ENCODE measurements at regions not wholly inside any gene's neighbourhood (a gene's known extent, or its start where the extent isn't known, plus 50 kb on each side); places are given as distances from the start of the nearest gene placed in this dataset.

DNA sequence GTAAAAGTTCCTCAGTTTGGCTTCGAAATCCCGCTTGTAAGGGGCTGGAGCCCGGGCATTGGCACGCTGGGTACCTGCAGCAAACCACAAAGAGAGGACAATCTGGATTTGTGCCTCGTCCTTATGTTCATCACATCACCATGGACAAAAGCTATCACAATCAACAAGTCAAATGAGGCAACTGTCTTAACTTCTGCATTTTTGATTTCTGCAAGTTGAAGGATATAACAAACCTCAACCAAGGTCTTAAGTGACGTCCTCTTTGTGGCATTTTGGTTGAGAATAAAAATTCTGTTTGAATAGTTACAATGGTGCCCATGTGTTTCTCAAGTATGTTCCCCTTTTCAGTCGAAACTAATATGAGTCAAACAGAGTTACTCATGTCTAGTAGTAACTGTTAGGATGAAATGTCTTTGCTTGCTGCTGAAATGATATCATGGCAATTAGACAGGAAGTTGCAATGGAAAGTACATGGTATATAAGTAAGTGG, 70.8 kb upstream of the STK17B start:
- no peak overlapping the region for H3K4me3 ChIP-seq (ENCODE audit: low read depth, low read length)
- no peak for DNase-seq (ENCODE audit: low read depth)
- TF ChIP-seq, protein P1, sequence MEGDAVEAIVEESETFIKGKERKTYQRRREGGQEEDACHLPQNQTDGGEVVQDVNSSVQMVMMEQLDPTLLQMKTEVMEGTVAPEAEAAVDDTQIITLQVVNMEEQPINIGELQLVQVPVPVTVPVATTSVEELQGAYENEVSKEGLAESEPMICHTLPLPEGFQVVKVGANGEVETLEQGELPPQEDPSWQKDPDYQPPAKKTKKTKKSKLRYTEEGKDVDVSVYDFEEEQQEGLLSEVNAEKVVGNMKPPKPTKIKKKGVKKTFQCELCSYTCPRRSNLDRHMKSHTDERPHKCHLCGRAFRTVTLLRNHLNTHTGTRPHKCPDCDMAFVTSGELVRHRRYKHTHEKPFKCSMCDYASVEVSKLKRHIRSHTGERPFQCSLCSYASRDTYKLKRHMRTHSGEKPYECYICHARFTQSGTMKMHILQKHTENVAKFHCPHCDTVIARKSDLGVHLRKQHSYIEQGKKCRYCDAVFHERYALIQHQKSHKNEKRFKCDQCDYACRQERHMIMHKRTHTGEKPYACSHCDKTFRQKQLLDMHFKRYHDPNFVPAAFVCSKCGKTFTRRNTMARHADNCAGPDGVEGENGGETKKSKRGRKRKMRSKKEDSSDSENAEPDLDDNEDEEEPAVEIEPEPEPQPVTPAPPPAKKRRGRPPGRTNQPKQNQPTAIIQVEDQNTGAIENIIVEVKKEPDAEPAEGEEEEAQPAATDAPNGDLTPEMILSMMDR (conservative IDR thresholded peaks at IDR 0.05; ENCODE audit: low read depth, low read length), result no peak

DNA sequence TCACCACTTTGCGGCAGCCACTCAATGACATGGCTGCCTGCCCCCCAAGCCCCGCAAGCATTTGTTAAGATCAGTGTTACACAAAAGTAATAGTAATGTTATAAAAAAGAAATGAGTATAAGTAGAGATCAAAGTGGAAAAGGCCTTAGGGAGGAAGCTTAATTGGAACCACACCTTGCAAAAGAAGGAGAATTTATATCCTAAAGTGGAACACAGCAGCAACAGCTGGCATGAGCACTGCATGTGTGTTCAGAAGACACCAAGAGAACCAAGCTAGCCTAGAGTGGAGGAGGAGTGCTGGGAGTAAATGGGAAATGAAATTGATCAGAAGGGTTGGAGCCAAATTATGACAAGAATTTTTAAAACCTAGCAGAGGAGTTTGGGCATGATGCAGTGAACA, 73.1 kb upstream of the STK17B start:
- TF ChIP-seq, protein P1 (conservative IDR thresholded peaks at IDR 0.05; ENCODE audit: low read depth, low read length), result no peak
- no peak for DNase-seq (ENCODE audit: low read depth)
- no peak overlapping the region for H3K4me3 ChIP-seq (ENCODE audit: low read depth, low read length)

DNA sequence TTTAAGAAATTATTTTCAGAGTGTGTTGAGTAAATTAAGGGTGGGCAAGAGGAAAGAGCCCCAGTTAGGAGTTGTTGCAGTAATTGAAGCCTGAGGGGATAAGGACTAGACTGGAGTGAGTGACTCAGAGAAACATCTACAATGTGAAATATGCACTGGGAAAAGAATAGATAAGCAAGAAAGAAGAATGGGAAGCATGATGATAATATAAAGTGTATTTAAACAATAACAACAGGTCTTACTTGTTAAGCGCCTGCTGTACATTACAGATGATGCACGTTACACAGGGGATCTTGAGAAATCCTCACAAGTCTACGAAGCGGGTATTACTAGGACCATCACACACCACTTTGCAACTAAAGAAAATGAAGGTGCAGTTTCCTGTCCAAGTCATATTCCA, 73.6 kb upstream of the STK17B start:
- H3K4me3 ChIP-seq (ENCODE audit: low read depth, low read length), result no peak overlapping the region
- DNase-seq (ENCODE audit: low read depth), result no peak
- TF ChIP-seq, protein P1 (conservative IDR thresholded peaks at IDR 0.05; ENCODE audit: low read depth, low read length), result no peak

DNA sequence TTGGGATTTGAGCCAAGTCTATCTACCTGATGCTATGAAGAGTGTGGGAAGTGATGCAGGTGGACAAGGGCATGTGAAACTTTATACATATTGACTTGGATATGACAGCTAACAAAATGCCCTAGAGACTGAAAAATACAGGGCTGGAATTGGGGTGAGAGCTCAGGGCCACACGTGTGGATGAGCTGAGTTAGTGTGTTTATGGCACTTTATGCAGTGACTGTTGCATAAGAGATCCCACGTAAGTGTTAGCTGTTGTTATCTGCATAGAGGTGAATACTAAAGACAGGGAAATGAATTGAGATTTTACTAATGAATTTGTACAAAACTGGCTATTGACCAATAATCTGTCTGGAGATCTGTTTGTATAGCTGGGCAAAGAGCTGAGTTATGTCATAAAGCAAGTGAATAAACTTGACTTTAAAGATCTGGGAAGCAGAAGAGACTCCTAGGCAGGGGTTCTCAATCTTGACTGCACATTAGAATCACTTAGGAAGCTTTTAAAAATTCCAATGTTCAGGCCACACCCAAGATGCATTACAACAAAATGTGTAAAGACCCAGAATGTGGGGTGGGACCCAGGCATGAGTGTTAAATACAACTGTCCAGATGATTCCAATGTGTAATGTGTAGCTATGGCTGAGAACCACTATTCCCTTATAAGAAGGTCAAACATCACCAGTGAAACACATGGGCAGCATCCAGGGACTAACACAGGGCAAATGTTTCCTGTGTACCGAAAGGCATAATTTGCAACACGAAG, 74.2 kb upstream of the STK17B start:
- TF ChIP-seq, protein P1 (conservative IDR thresholded peaks at IDR 0.05; ENCODE audit: low read depth, low read length), result no peak
- no peak overlapping the region for H3K4me3 ChIP-seq (ENCODE audit: low read depth, low read length)
- no peak for DNase-seq (ENCODE audit: low read depth)

DNA sequence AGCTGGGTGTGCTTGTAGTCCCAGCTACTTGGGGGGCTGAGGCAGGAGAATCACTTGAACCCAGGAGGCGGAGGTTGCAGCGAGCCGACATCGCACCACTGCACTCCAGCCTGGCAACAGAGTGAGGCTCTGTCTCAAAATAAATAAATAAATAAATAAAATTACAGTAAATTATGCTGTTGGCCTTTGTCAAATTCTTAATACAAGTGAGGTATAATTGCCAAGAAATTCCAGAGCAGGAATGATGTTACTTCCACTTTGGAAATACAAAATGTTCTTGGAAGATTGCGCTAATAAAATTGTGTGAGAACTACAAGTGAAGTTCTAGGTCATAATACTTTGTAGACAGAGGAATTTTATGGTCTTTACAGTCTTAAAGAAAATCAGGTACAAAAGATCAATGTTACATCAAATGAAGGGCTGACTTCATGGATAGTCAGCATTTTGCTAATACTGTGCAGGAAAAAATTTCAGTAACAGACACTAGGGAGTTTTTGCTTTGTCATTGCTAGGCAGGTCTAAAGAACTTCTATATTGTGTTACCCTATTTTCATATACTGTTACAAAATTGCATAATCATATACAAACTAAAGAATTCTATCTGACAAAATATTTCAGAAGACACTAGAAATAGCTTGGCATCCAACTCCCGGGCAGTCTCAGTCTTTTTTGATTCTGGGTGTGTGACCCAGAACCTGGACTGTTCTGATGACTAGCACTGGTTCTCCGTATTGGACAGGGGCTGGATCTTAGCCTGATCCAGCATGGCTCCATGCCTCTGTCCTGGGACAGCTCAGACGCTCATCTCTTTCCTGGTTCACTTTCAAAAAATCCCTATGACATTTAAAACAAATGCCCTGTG, 76.0 kb upstream of the STK17B start:
- DNase-seq (ENCODE audit: low read depth), result no peak
- no peak overlapping the region for H3K4me3 ChIP-seq (ENCODE audit: low read depth, low read length)
- TF ChIP-seq, protein P1 (conservative IDR thresholded peaks at IDR 0.05; ENCODE audit: low read depth, low read length), result no peak

DNA sequence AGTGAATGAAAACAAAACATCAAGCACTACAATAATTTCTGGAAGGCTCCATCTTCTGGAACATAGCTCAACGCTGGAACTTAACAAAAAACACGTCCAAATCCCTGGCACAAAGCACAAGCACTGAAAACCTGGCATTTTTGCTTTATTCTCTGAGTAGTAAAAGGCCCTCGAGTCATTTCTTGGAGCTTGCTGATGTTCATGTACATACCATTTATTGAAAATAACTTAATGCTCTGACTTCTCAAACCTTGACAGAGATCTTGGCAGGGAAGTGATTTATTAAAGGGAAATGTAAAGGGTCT, 76.5 kb upstream of the STK17B start:
- H3K4me3 ChIP-seq (ENCODE audit: low read depth, low read length), result no peak overlapping the region
- DNase-seq (ENCODE audit: low read depth), result no peak
- TF ChIP-seq, protein P1 (conservative IDR thresholded peaks at IDR 0.05; ENCODE audit: low read depth, low read length), result no peak

All from epithelial cell of proximal tubule (primary cell).